ENCODE measurements at regions not wholly inside any gene's neighbourhood (a gene's known extent, or its start where the extent isn't known, plus 50 kb on each side); places are given as distances from the start of the nearest gene placed in this dataset.

GRCh38 chr1:94661431-94661932, 119.9 kb upstream of the F3 start:
- Histone ChIP-seq H3K27me3 (ENCODE audit: control insufficient read depth, insufficient read depth, low read length) (no peaks in the 10 kb centered on the region), H3K4me3 (ENCODE audit: insufficient read depth, low read depth, low read length) (no peak overlapping the region), H3K9me3 (ENCODE audit: control insufficient read depth, insufficient read depth, low read length) (no peaks in the 10 kb centered on the region), H2AK9ac (replicated peaks; ENCODE audit: low read depth, low read length, poor library complexity) (no peak overlapping the region), H3K4me1 (ENCODE audit: control insufficient read depth, insufficient read depth, low read length) (peaks cover 14% of the 10 kb centered on the region; the same call in 1 of the 2 replicates), H3K36me3 (ENCODE audit: control insufficient read depth, insufficient read depth, low read length) (no peaks in the 10 kb centered on the region), H2AK5ac (ENCODE audit: low read depth, low read length) (no peak overlapping the region), H3K79me1 (ENCODE audit: low read depth in 1 of 2, low read length in 2 of 2) (no peaks in the 10 kb centered on the region), H2BK20ac (ENCODE audit: low read depth, low read length) (no peak overlapping the region), H2AFZ (replicated peaks; ENCODE audit: low read length, poor library complexity) (no peak overlapping the region), H4K91ac (ENCODE audit: insufficient read depth, low read depth, low read length) (no peak overlapping the region), H3K27ac (ENCODE audit: insufficient read depth, low read length) (no peak overlapping the region), H3K4ac (ENCODE audit: low read depth, low read length) (peak overlapping the region; percentile 95; the same call in 1 of the 2 replicates), H3K56ac (ENCODE audit: extremely low read depth, insufficient read depth, low read length) (no peak overlapping the region), H3K23ac (ENCODE audit: low read depth, low read length) (no peak overlapping the region), H3K14ac (replicated peaks; ENCODE audit: low read depth, low read length) (no peak overlapping the region), H3K9ac (ENCODE audit: low read depth, low read length) (no peak overlapping the region), H4K8ac (ENCODE audit: low read depth in 2 of 2, low read length in 2 of 2) (peak overlapping the region; percentile 36 to 88; a peak in 3 of 4 replicates), H4K20me1 (ENCODE audit: insufficient read depth, low read length) (no peaks in the 10 kb centered on the region), H4K5ac (ENCODE audit: low read depth, low read length) (peak overlapping the region; percentile 39; the same call in 1 of the 2 replicates), H2BK5ac (ENCODE audit: low read depth, low read length, poor library complexity, severe bottlenecking) (peak overlapping the region; percentile 0), H3K18ac (ENCODE audit: low read depth, low read length) (peak overlapping the region; percentile 90; the same call in 1 of the 2 replicates), H2BK120ac (ENCODE audit: low read depth, low read length) (peak overlapping the region; percentile 97), H3K9me1 (ENCODE audit: insufficient read depth, low read length) (peaks cover 12% of the 10 kb centered on the region), H2BK15ac (ENCODE audit: low read depth, low read length) (peak overlapping the region; percentile 83; the same call in 1 of the 3 replicates), H3K4me2 (ENCODE audit: low read depth, low read length) (no peak overlapping the region)
- BruUV-seq (replicated peaks) = no TSS peak
- no peak for DNase-seq
- TF ChIP-seq NFE2L2 (IDR thresholded peaks at IDR 0.05; ENCODE audit: low read depth, low read length) (no peak), USF2 (IDR thresholded peaks at IDR 0.05; ENCODE audit: low read depth, low read length) (no peak), CHD1 (IDR thresholded peaks at IDR 0.05; ENCODE audit: low read depth, low read length) (no peak), ELK1 (IDR thresholded peaks at IDR 0.05; ENCODE audit: borderline replicate concordance, low read depth, low read length) (no peak), CEBPB (IDR thresholded peaks at IDR 0.05; ENCODE audit: low read depth, low read length) (0 out of 2 replicates have a peak, but pooled peaks have one; percentile 16), BHLHE40 (IDR thresholded peaks at IDR 0.05; ENCODE audit: low read depth, low read length) (no peak)
- no CpG with 5 or more reads among the region's 2 CpGs for WGBS, 2 experiments (ENCODE audit: extremely low coverage in 2 of 2, insufficient read length in 1 of 2)
- POLR2A ChIA-PET (ENCODE audit: unreplicated experiment) = interaction anchor here (0.6 kb wide), 1 partner anchor 120 kb away, joined by 3 read pairs; the partner anchor contains the start of gene F3
- intact Hi-C loops (cut with micrococcal nuclease) (no loop called here), dilution Hi-C loops (cut with HindIII; ENCODE audit: low sequenced_read_pairs, unreplicated experiment) (no loop called here), in situ Hi-C loops (cut with MboI; ENCODE audit: low sequenced_read_pairs) (no loop called here)
- CTCF ChIA-PET = no interaction called here
- no peak for ATAC-seq (ENCODE audit: low read depth)
